Naive thymus-derived CD4-positive, alpha-beta T cell (primary cell): ENCODE measurements at regions not wholly inside any gene's neighbourhood (a gene's known extent, or its start where the extent isn't known, plus 50 kb on each side); places are given as distances from the start of the nearest gene placed in this dataset.
"Not testable (repeated sequence)": the region's sequence is repeated elsewhere in the genome, so short reads cannot be mapped to it uniquely, and the experiment has no call there.

ENCODE experiments used
- ATAC-seq: fragments of 150-1000 bp; cut with Tn5 transposase; 2 replicates; pipeline ENCODE4 v1.10.0; 2021; ENCODE audit warnings: mild to moderate bottlenecking, moderate library complexity
- CTCF ChIA-PET: fragments of 350-600 bp; sonication (Branson Sonifier 250); formaldehyde crosslinking; loops from one replicate; lab custom pipeline; 2021; ENCODE audit warnings: antibody characterized with exemption; lab: Charles Lee
- POLR2A ChIA-PET: fragments of 350-600 bp; sonication (Branson Sonifier 250); formaldehyde crosslinking; loops from one replicate; lab custom pipeline; 2021; ENCODE audit warnings: antibody characterized with exemption, inconsistent platforms; lab: Charles Lee
- DNase-seq, 9 donors: peaks; one replicate each; pipeline versions ENCODE4 v3.0.0 to v3.0.0-alpha.2; 2020 to 2022; ENCODE audit warnings: mixed read lengths in 1 of 9
- H3K27ac ChIP-seq: one replicate; pipeline ENCODE4 v1.7.0; 2013; ENCODE audit warnings: mild to moderate bottlenecking, low read depth, low read length, moderate library complexity
- H3K27me3 ChIP-seq, 2 donors: one replicate each; pipeline ENCODE4 v1.7.0; 2013; ENCODE audit warnings: low read length in 2 of 2, mild to moderate bottlenecking in 2 of 2, moderate library complexity in 2 of 2; ENCODE audit not compliant: control insufficient read depth in 2 of 2, insufficient read depth in 2 of 2
- H3K36me3 ChIP-seq, 3 experiments: 1 replicate in 2 of 3; 2 replicates in 1 of 3; pipeline ENCODE4 v1.7.0; 2013; ENCODE audit warnings: low read length in 3 of 3, mild to moderate bottlenecking in 3 of 3, moderate library complexity in 1 of 3; ENCODE audit not compliant: insufficient read depth in 3 of 3, control insufficient read depth in 2 of 3
- H3K4me1 ChIP-seq, 2 donors: one replicate each; pipeline ENCODE4 v1.7.0; 2013; ENCODE audit warnings: low read length in 2 of 2, mild to moderate bottlenecking in 2 of 2, moderate library complexity in 1 of 2; ENCODE audit not compliant: control insufficient read depth in 2 of 2, insufficient read depth in 2 of 2
- H3K4me3 ChIP-seq: 2 replicates; pipeline ENCODE4 v1.7.0; 2013; ENCODE audit warnings: mild to moderate bottlenecking, low read length
- H3K9me3 ChIP-seq, 3 experiments: 1 replicate in 2 of 3; 2 replicates in 1 of 3; pipeline ENCODE4 v1.7.0; 2013; ENCODE audit warnings: low read length in 3 of 3; ENCODE audit not compliant: control insufficient read depth in 2 of 3
- H3K27ac Mint-ChIP-seq, 9 donors: one replicate each; pipeline ENCODE4 v1.8.0; 2020 to 2022; ENCODE audit warnings: mixed read lengths in 9 of 9, mild to moderate bottlenecking in 8 of 9, moderate library complexity in 5 of 9, inconsistent platforms in 2 of 9
- H3K27me3 Mint-ChIP-seq, 5 donors: one replicate each; pipeline ENCODE4 v1.8.0; 2021 to 2022; ENCODE audit warnings: mixed read lengths in 5 of 5, mild to moderate bottlenecking in 1 of 5
- H3K36me3 Mint-ChIP-seq, 5 donors: one replicate each; pipeline ENCODE4 v1.8.0; 2020 to 2022; ENCODE audit warnings: mixed read lengths in 5 of 5, mild to moderate bottlenecking in 3 of 5, inconsistent platforms in 1 of 5
- H3K4me1 Mint-ChIP-seq, 7 donors: one replicate each; pipeline ENCODE4 v1.8.0; 2020 to 2022; ENCODE audit warnings: mixed read lengths in 7 of 7, mild to moderate bottlenecking in 3 of 7, inconsistent platforms in 1 of 7
- H3K4me3 Mint-ChIP-seq, 10 donors: one replicate each; pipeline ENCODE4 v1.8.0; 2020 to 2022; ENCODE audit warnings: mild to moderate bottlenecking in 10 of 10, mixed read lengths in 10 of 10, moderate library complexity in 6 of 10, inconsistent platforms in 2 of 10
- H3K9me3 Mint-ChIP-seq, 11 donors: one replicate each; pipeline ENCODE4 v1.8.0; 2020 to 2022; ENCODE audit warnings: mixed read lengths in 11 of 11, mild to moderate bottlenecking in 4 of 11, inconsistent platforms in 1 of 11, moderate library complexity in 1 of 11
- intact Hi-C, 2 donors: fragments of 100-400 bp; cut with micrococcal nuclease; formaldehyde crosslinking; loops; one replicate each; pipeline ENCODE4 v1.15.1; 2023

DNA sequence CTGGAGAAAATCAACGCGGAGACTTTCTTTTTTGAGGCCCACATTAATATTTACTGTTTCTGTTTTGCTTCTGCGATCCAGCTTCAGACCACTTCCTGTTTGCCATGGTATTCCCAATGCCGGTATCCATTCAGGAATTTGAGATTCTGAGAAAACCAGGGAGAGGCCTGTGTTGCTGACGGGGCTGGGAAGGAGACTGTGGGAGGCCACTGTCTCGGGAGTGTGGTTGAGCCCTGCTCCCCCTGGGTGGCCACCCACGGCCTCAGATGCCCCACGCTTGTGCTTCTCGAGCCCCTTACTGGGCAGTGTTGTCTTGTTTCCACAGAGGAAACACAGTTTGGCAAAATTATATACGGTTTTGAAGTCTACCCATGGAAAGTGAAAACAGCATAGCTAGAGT, 403.6 kb upstream of the IRX2 start:
- no peak overlapping the region for H3K27ac Mint-ChIP-seq
- DNase-seq: no peak
- POLR2A ChIA-PET: no interaction called here
- intact Hi-C loops: no loop called here
- peaks cover 0 to 8% (median 4%) of the 10 kb centered on the region in 5 donors for H3K27me3 Mint-ChIP-seq
- Histone ChIP-seq H3K36me3 (no peaks in the 10 kb centered on the region), H3K4me1 (no peaks in the 10 kb centered on the region), H3K27me3 (no peaks in the 10 kb centered on the region), H3K4me3 (no peak overlapping the region), H3K27ac (no peak overlapping the region), H3K9me3 (peaks cover 0 to 7% (median 0%) of the 10 kb centered on the region in 3 experiments)
- H3K4me1 Mint-ChIP-seq: no peaks in the 10 kb centered on the region
- H3K9me3 Mint-ChIP-seq: peaks cover 0 to 28% (median 5%) of the 10 kb centered on the region in 11 donors
- no peaks in the 10 kb centered on the region for H3K36me3 Mint-ChIP-seq
- CTCF ChIA-PET: no interaction called here
- no peak overlapping the region for H3K4me3 Mint-ChIP-seq
- no peak for ATAC-seq

DNA sequence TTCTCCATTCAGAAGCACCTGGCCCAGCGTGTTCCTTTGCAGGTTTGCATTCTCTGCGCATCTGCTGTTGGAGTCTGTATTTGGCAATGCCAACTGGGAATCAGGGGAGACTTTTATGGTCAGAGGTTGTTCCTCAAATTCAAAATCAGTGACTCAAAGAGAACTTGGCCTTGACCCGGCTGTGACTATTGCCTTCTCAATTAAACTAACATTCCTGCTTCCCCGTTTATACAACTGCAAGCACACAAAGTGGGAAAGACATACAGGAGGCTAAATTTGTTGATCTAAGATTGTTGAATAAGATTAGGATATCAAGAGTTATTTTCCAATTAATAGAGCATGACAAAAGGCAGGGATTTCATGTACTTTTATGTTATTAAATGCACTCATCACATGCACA, 402.4 kb upstream of the IRX2 start:
- no peaks in the 10 kb centered on the region for H3K27me3 ChIP-seq
- no peaks in the 10 kb centered on the region for H3K4me1 ChIP-seq
- Mint-ChIP-seq H3K9me3 (peaks cover 0 to 34% (median 8%) of the 10 kb centered on the region in 11 donors), H3K27me3 (peaks cover 0 to 8% (median 8%) of the 10 kb centered on the region in 5 donors), H3K27ac (no peak overlapping the region), H3K36me3 (no peaks in the 10 kb centered on the region), H3K4me3 (no peak overlapping the region), H3K4me1 (no peaks in the 10 kb centered on the region)
- H3K9me3 ChIP-seq: peaks cover 0 to 7% (median 0%) of the 10 kb centered on the region in 3 experiments
- ChIA-PET POLR2A (no interaction called here), CTCF (no interaction called here)
- intact Hi-C loops: no loop called here
- H3K27ac ChIP-seq: no peak overlapping the region
- no peaks in the 10 kb centered on the region for H3K36me3 ChIP-seq
- H3K4me3 ChIP-seq: no peak overlapping the region
- DNase-seq (no peak), ATAC-seq (no peak)

DNA sequence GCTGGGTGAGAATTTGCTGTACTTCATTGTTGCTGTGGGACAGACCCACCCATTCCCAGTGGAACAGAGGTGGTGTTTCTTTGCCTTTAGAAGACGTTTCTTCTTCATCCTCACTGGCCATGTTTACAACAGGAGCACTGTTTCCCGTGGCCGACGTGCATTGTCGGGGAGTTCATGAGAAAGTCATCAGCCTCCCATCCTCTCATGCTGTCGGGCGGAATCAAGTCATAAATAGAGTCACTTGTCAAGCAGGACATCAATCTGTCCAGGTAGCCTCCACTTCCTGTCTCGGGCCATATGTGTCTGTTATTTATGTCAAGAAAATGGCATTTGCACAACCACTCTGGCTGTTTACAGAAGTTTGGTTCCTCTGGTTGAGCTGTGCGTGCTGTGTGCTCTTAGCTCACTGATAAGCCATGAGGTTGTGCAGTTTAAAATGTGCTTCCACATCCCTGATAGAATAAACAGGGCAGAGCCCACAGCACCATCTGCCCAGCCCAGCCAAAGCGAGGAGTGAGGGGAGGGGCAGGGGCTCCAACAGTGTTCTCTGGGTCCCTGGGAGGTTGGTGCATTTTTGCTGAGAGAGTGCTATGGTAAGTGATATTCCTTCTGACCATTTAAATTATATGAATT, 401.9 kb upstream of the IRX2 start:
- H3K4me3 Mint-ChIP-seq: no peak overlapping the region
- ATAC-seq (no peak), DNase-seq (no peak)
- no peaks in the 10 kb centered on the region for H3K27me3 ChIP-seq
- no peaks in the 10 kb centered on the region for H3K36me3 Mint-ChIP-seq
- intact Hi-C loops: no loop called here
- ChIA-PET POLR2A (no interaction called here), CTCF (no interaction called here)
- H3K27me3 Mint-ChIP-seq: peaks cover 0 to 8% (median 8%) of the 10 kb centered on the region in 5 donors
- no peaks in the 10 kb centered on the region for H3K4me1 ChIP-seq
- H3K4me1 Mint-ChIP-seq: no peaks in the 10 kb centered on the region
- H3K9me3 Mint-ChIP-seq: peaks cover 0 to 34% (median 10%) of the 10 kb centered on the region in 11 donors
- peaks cover 0 to 7% (median 0%) of the 10 kb centered on the region in 3 experiments for H3K9me3 ChIP-seq
- no peaks in the 10 kb centered on the region for H3K36me3 ChIP-seq
- H3K27ac Mint-ChIP-seq: no peak overlapping the region
- no peak overlapping the region for H3K27ac ChIP-seq
- H3K4me3 ChIP-seq: no peak overlapping the region

DNA sequence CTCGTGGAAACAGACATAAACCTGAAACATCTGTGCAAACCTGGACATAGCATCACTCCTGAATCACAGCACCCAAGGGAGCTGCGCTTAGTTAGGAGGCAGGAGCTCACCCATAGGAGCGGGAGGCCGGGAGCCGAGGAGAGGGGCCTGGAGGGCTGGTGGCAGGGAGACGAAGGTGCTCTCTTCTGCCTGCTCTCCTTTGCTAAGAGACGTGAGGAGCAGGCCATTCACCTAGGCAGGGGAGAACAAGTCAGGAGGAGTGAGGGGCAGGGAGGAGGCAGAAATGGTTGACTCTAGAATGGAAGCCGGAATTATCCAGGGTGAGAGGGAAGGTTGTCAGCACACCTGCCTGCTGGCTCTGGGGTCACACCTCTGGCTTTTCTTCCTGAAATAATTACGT, 398.4 kb upstream of the IRX2 start:
- Histone ChIP-seq H3K36me3 (no peaks in the 10 kb centered on the region), H3K4me3 (no peak overlapping the region), H3K4me1 (no peaks in the 10 kb centered on the region), H3K9me3 (peaks cover 0 to 7% (median 0%) of the 10 kb centered on the region in 3 experiments), H3K27ac (no peak overlapping the region), H3K27me3 (no peaks in the 10 kb centered on the region)
- no peak for DNase-seq
- peaks cover 0 to 8% (median 7%) of the 10 kb centered on the region in 5 donors for H3K27me3 Mint-ChIP-seq
- no peak for ATAC-seq
- H3K4me1 Mint-ChIP-seq: no peaks in the 10 kb centered on the region
- H3K9me3 Mint-ChIP-seq: peaks cover 0 to 34% (median 10%) of the 10 kb centered on the region in 11 donors
- ChIA-PET POLR2A (no interaction called here), CTCF (no interaction called here)
- no peak overlapping the region for H3K27ac Mint-ChIP-seq
- no peak overlapping the region for H3K4me3 Mint-ChIP-seq
- intact Hi-C loops: no loop called here
- H3K36me3 Mint-ChIP-seq: no peaks in the 10 kb centered on the region

DNA sequence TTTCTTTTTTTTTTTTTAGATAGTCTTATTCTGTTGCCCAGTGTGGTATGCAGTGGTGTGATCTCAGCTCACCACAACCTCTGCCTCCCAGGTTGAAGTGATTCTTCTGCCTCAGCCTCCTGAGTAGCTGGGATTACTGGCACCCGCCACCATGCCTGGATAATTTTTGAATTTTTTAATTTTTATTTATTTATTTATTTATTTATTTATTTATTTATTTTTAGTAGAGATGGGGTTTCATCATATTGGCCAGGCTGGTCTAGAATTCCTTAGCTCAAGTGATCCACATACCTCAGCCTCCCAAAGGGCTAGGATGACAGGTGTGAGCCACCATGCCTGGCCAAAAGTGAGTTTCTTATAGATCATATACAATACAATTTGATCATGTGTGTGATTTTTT, 395.9 kb upstream of the IRX2 start:
- H3K9me3 Mint-ChIP-seq: peaks cover 0 to 25% (median 9%) of the 10 kb centered on the region in 11 donors
- H3K4me1 ChIP-seq, intact Hi-C loops, DNase-seq, H3K36me3 Mint-ChIP-seq, CTCF ChIA-PET, H3K27me3 Mint-ChIP-seq, H3K4me3 ChIP-seq, H3K9me3 ChIP-seq, H3K4me1 Mint-ChIP-seq, H3K27ac ChIP-seq, ATAC-seq, H3K4me3 Mint-ChIP-seq, H3K36me3 ChIP-seq, H3K27me3 ChIP-seq, H3K27ac Mint-ChIP-seq, POLR2A ChIA-PET: not testable (repeated sequence)

DNA sequence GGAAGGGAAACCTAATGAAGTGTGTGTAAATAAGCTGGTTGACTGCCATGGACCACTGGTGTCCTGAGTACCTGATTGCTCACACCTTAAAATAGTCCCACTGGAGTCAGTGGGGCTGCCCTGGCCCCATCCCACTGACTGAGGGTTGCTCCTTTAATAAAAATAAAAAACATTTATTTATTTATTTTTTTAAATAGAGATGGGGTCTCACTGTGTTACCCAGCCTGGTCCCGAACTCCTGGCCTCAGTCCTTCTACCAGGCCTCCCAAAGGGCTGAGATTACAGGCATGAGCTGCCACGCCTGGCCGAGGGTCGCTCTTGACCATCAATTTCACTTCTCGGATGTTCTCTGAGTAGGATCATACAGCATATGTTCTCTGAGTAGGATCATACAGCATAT, 394.2 kb upstream of the IRX2 start:
- Mint-ChIP-seq H3K36me3 (no peaks in the 10 kb centered on the region), H3K27me3 (peaks cover 0 to 12% (median 5%) of the 10 kb centered on the region in 5 donors), H3K9me3 (peaks cover 0 to 24% (median 8%) of the 10 kb centered on the region in 11 donors), H3K4me3 (no peak overlapping the region), H3K27ac (no peak overlapping the region), H3K4me1 (no peaks in the 10 kb centered on the region)
- no peaks in the 10 kb centered on the region for H3K36me3 ChIP-seq
- H3K27ac ChIP-seq: no peak overlapping the region
- H3K27me3 ChIP-seq: no peaks in the 10 kb centered on the region
- DNase-seq: no peak
- ChIA-PET POLR2A (no interaction called here), CTCF (no interaction called here)
- ATAC-seq: no peak
- intact Hi-C loops: no loop called here
- no peaks in the 10 kb centered on the region for H3K4me1 ChIP-seq
- H3K9me3 ChIP-seq: peaks cover 0 to 9% (median 0%) of the 10 kb centered on the region in 3 experiments
- no peak overlapping the region for H3K4me3 ChIP-seq

DNA sequence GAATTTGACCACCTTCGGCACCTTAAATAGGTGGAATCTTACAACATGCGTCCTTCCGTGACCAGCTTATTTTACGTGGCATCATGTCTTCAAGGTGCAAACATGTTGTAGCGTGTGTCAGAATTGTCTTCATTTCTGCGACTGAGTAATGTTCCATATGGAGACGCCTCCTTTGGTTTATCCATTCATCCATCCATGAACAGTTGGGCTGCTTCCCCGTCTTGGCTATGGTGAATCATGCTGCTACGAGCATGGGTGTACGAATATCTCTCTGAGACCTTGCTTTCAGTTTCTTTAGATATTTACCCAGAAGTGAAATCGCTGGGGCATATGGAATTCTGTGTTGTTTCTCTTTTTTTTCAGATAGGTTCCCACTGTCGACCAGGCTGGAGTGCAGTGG, 391.9 kb upstream of the IRX2 start:
- ChIA-PET POLR2A (no interaction called here), CTCF (no interaction called here)
- no peak overlapping the region for H3K27ac ChIP-seq
- ATAC-seq (no peak), DNase-seq (no peak)
- H3K36me3 ChIP-seq: no peaks in the 10 kb centered on the region
- H3K4me1 ChIP-seq: no peaks in the 10 kb centered on the region
- peaks cover 0 to 5% (median 0%) of the 10 kb centered on the region in 3 experiments for H3K9me3 ChIP-seq
- Mint-ChIP-seq H3K27me3 (peaks cover 0 to 5% (median 0%) of the 10 kb centered on the region in 5 donors), H3K4me1 (no peaks in the 10 kb centered on the region), H3K27ac (no peak overlapping the region), H3K4me3 (no peak overlapping the region), H3K36me3 (peaks cover 0 to 3% (median 0%) of the 10 kb centered on the region in 5 donors), H3K9me3 (peaks cover 0 to 21% (median 5%) of the 10 kb centered on the region in 11 donors)
- intact Hi-C loops: no loop called here
- H3K27me3 ChIP-seq: no peaks in the 10 kb centered on the region
- H3K4me3 ChIP-seq: no peak overlapping the region
